Smooth muscle cell (in vitro differentiated cells): ENCODE measurements at regions not wholly inside any gene's neighbourhood (a gene's known extent, or its start where the extent isn't known, plus 50 kb on each side); places are given as distances from the start of the nearest gene placed in this dataset.

Experiments used
- DNase-seq: peaks from one replicate; lab custom pipeline; 2025; ENCODE audit not compliant: unreplicated experiment; lab: John Stamatoyannopoulos, UW
- H2AFZ ChIP-seq: fragments of 200-600 bp; sonication (generic); 2 replicates; pipeline ENCODE4 v1.6.0; 2016; ENCODE audit warnings: antibody characterized with exemption, low read depth, mild to moderate bottlenecking
- H3F3A ChIP-seq: fragments of 200-600 bp; sonication (generic); 2 replicates; pipeline ENCODE4 v1.6.0; 2017; ENCODE audit warnings: antibody characterized with exemption, low read depth
- H3K27ac ChIP-seq: fragments of 200-600 bp; sonication (generic); 2 replicates; pipeline ENCODE4 v1.5.1; 2016; ENCODE audit warnings: low read depth, mild to moderate bottlenecking
- H3K27me3 ChIP-seq: fragments of 200-600 bp; sonication (generic); 2 replicates; pipeline ENCODE4 v1.6.1; 2016; ENCODE audit warnings: low read depth, mild to moderate bottlenecking
- H3K36me3 ChIP-seq: fragments of 200-600 bp; sonication (generic); 2 replicates; pipeline ENCODE4 v1.5.1; 2016; ENCODE audit warnings: low read depth
- H3K4me1 ChIP-seq: fragments of 200-600 bp; sonication (generic); 2 replicates; pipeline ENCODE4 v1.5.1; 2016; ENCODE audit warnings: low read depth
- H3K4me2 ChIP-seq: fragments of 200-600 bp; sonication (generic); 2 replicates; pipeline ENCODE4 v1.6.0; 2016; ENCODE audit warnings: mild to moderate bottlenecking
- H3K4me3 ChIP-seq: fragments of 200-600 bp; sonication (generic); 2 replicates; pipeline ENCODE4 v1.5.1; 2016; ENCODE audit warnings: mild to moderate bottlenecking
- H3K79me2 ChIP-seq: fragments of 200-600 bp; sonication (generic); 2 replicates; pipeline ENCODE4 v1.6.0; 2016; ENCODE audit warnings: low read depth, mild to moderate bottlenecking
- H3K9ac ChIP-seq: fragments of 200-600 bp; sonication (generic); 2 replicates; pipeline ENCODE4 v1.6.0; 2016; ENCODE audit warnings: low read depth
- H3K9me3 ChIP-seq: fragments of 200-600 bp; sonication (generic); replicated peaks from 2 replicates; pipeline ENCODE4 v1.5.1; 2016; ENCODE audit warnings: low read depth
- H4K20me1 ChIP-seq: fragments of 200-600 bp; sonication (generic); 2 replicates; pipeline ENCODE4 v1.6.0; 2016; ENCODE audit warnings: low read depth
- CTCF ChIP-seq: fragments of 200-600 bp; sonication (generic); IDR thresholded peaks from 2 replicates; pipeline ENCODE4 v1.5.1; 2017; ENCODE audit warnings: borderline replicate concordance, mild to moderate bottlenecking, antibody characterized with exemption; ENCODE audit not compliant: insufficient read depth, poor library complexity, severe bottlenecking
- WGBS: methylation state at CpG from one replicate; pipeline ENCODE4 v1.1.7; 2016; ENCODE audit warnings: low lambda C conversion rate; 5-methylcytosine and 5-hydroxymethylcytosine counted together

DNA sequence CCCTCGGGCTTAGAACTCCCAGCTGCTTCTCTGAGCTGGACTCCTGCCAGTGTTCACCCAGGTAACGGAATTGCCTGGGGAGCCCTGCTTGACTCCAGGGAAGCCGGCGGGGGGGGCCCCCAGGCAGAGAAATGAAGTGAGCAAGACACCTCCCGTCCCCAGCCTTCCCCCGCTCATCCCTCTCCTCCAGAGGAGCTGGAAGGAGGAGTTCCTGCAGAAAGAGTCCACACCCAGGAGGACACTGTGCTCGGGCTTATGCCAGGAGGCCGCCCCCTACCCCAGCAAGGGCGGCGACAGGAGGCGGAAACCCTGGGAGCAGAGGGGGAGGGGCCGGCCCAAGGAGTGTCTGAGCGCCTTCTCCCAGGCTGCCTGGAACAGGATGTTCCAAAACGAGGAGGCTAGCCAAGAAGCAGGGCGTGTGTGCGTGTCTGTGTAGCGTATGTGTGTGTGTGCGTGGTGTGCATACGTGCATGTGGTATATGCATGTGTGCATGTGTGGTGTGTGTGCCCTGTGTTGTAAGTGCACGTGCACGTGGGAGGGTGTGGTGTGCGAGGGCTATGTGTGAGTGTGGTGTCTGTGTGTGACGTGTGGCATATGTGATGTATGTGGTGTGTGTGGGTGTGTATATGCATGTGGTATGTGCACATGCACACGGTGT, 511.3 kb downstream of the SHQ1 start:
- no peak for TF ChIP-seq CTCF
- Histone ChIP-seq H4K20me1 (no peaks in the 10 kb centered on the region), H3K27ac (no peak overlapping the region), H3K36me3 (no peaks in the 10 kb centered on the region), H3K79me2 (no peaks in the 10 kb centered on the region), H3K4me3 (no peak overlapping the region), H3K4me1 (peaks cover 11% of the 10 kb centered on the region), H3K9ac (no peak overlapping the region), H2AFZ (peak overlapping the region; percentile 41), H3K27me3 (no peaks in the 10 kb centered on the region), H3K9me3 (no peaks in the 10 kb centered on the region), H3K4me2 (peak overlapping the region; percentile 58), H3F3A (peaks cover 10% of the 10 kb centered on the region)
- peak; percentile 12 for DNase-seq
- WGBS: 54% methylated on average over 24 of the region's 24 CpGs

- no peak for TF ChIP-seq CTCF
- Histone ChIP-seq H3K27me3 (no peaks in the 10 kb centered on the region), H3K27ac (no peak overlapping the region), H2AFZ (no peak overlapping the region), H3K79me2 (no peaks in the 10 kb centered on the region), H3F3A (peaks cover 10% of the 10 kb centered on the region), H3K4me1 (peaks cover 11% of the 10 kb centered on the region), H3K4me3 (no peak overlapping the region), H3K9me3 (no peaks in the 10 kb centered on the region), H4K20me1 (no peaks in the 10 kb centered on the region), H3K9ac (no peak overlapping the region), H3K36me3 (no peaks in the 10 kb centered on the region), H3K4me2 (no peak overlapping the region)
- WGBS: 96% methylated on average over 7 of the region's 7 CpGs
- no peak for DNase-seq
Measured at GRCh38 chr3:72336114-72336651, 512.1 kb downstream of the SHQ1 start.

DNA sequence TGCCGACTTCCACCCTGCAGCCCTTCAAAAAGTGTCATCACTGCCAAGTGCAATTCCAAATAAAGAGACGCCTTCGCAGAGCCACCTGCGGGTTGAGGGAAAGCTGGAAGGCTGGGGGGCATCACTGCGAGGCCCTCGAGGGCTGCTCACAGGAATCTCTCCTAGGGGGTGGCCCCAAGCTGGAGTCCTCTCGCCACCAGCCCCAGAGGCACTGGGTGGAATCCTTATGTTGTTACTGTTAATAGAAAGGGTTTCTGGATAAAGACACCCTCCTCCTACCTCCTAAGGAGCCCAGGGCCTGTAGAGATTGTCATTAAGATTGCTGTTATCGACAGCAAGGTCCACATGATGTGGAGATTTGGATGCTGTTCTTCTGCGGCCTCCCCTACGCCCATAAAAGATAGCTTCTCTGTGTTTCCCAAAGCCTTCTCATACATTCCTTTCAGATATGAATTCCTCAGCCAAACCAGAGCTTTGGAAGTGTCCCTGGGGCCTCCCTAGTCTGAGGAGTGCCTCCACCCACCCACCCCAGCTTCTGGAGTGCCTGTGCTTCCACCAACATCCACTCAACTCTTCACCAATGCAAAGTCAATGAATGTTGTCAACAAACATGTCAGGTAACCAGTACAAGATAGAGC, 512.7 kb downstream of the SHQ1 start:
- no peaks in the 10 kb centered on the region for H3K9me3 ChIP-seq
- H3K9ac ChIP-seq: no peak overlapping the region
- no peak for DNase-seq
- 27% methylated on average over 10 of the region's 10 CpGs for WGBS
- no peaks in the 10 kb centered on the region for H3K27me3 ChIP-seq
- peak overlapping the region; percentile 46 for H3K4me2 ChIP-seq
- H3K79me2 ChIP-seq: no peaks in the 10 kb centered on the region
- peaks cover 11% of the 10 kb centered on the region for H3K4me1 ChIP-seq
- peaks cover 10% of the 10 kb centered on the region for H3F3A ChIP-seq
- no peaks in the 10 kb centered on the region for H4K20me1 ChIP-seq
- no peak overlapping the region for H2AFZ ChIP-seq
- H3K27ac ChIP-seq: no peak overlapping the region
- H3K36me3 ChIP-seq: no peaks in the 10 kb centered on the region
- no peak overlapping the region for H3K4me3 ChIP-seq
- no peak for TF ChIP-seq CTCF
